ENCODE measurements at regions not wholly inside any gene's neighbourhood (a gene's known extent, or its start where the extent isn't known, plus 50 kb on each side); places are given as distances from the start of the nearest gene placed in this dataset.

- no peak for ATAC-seq
- FAIRE-seq = no peak
- TF ChIP-seq KLF9 (CRISPR knock-in tag; IDR thresholded peaks at IDR 0.05; ENCODE audit: low read depth) (no peak), PRMT3 (CRISPR knock-in tag; IDR thresholded peaks at IDR 0.05; ENCODE audit: borderline replicate concordance, low read depth) (no peak), TFE3 (CRISPR knock-in tag; IDR thresholded peaks at IDR 0.05) (no peak), U2AF1 (optimal IDR thresholded peaks at IDR 0.05; ENCODE audit: low read depth, low read length) (no peak), FOXO1 (CRISPR knock-in tag; IDR thresholded peaks at IDR 0.05) (no peak), JUN (CRISPR knock-in tag; IDR thresholded peaks at IDR 0.05) (no peak), GPN1 (CRISPR knock-in tag; IDR thresholded peaks at IDR 0.05; ENCODE audit: borderline replicate concordance) (no peak), TBL1XR1 (IDR thresholded peaks at IDR 0.05; ENCODE audit: borderline replicate concordance, low read length, partially characterized antibody) (no peak), KLF12 (CRISPR knock-in tag; IDR thresholded peaks at IDR 0.05; ENCODE audit: borderline replicate concordance) (no peak)
- intact Hi-C loops (cut with micrococcal nuclease; ENCODE audit: unreplicated experiment) (no loop called here), in situ Hi-C loops (cut with HindIII; ENCODE audit: extremely low pct_ligation_motif_present, low pct_unique_long_range_greater_than_20kb) (no loop called here)
- Histone ChIP-seq H3K4me2 (ENCODE audit: low read depth, low read length) (no peak overlapping the region), H3K36me3 (replicated peaks in 1 of 2; ENCODE audit: control insufficient read depth in 1 of 2, insufficient read depth in 2 of 2, low read length in 2 of 2) (no peaks in the 10 kb centered on the region), H4K20me1 (ENCODE audit: insufficient read depth, low read length) (no peaks in the 10 kb centered on the region), H3K4me1 (ENCODE audit: insufficient read depth, low read length) (no peaks in the 10 kb centered on the region), H3K4me3 (replicated peaks in 1 of 3; ENCODE audit: insufficient read depth in 1 of 3, low read depth in 2 of 3, low read length in 3 of 3) (no peak overlapping the region), H3K9ac (ENCODE audit: insufficient read depth, low read depth, low read length) (no peak overlapping the region), H3K27ac (ENCODE audit: extremely low read length, insufficient read depth, low read length) (no peak overlapping the region), H3K9me3 (ENCODE audit: low read length) (peaks cover 62% of the 10 kb centered on the region), H3K27me3 (ENCODE audit: control insufficient read depth in 1 of 2, insufficient read depth in 2 of 2, low read length in 2 of 2) (no peaks in the 10 kb centered on the region), H2AFZ (ENCODE audit: low read length) (no peak overlapping the region), H3K79me2 (ENCODE audit: insufficient read depth, low read length) (no peaks in the 10 kb centered on the region)
- ChIA-PET POLR2A (no interaction called here), CTCF (ENCODE audit: low intra/inter-chr PET ratio, low total read pairs) (no interaction called here)
- no peak for DNase-seq (ENCODE audit: low spot score)
- BruUV-seq (replicated peaks) = no TSS peak
Measured at GRCh38 chr16:59848296-59848695, 1114.2 kb upstream of the GOT2 start.

- BruUV-seq (replicated peaks) = no TSS peak
- Histone ChIP-seq H3K4me3 (replicated peaks in 1 of 3; ENCODE audit: insufficient read depth in 1 of 3, low read depth in 2 of 3, low read length in 3 of 3) (no peak overlapping the region), H3K79me2 (ENCODE audit: insufficient read depth, low read length) (no peaks in the 10 kb centered on the region), H3K9me3 (ENCODE audit: low read length) (peaks cover 64% of the 10 kb centered on the region), H3K27ac (ENCODE audit: extremely low read length, insufficient read depth, low read length) (no peak overlapping the region), H3K27me3 (ENCODE audit: control insufficient read depth in 1 of 2, insufficient read depth in 2 of 2, low read length in 2 of 2) (no peaks in the 10 kb centered on the region), H3K4me2 (ENCODE audit: low read depth, low read length) (no peak overlapping the region), H4K20me1 (ENCODE audit: insufficient read depth, low read length) (no peaks in the 10 kb centered on the region), H3K9ac (ENCODE audit: insufficient read depth, low read depth, low read length) (no peak overlapping the region), H3K4me1 (ENCODE audit: insufficient read depth, low read length) (no peaks in the 10 kb centered on the region), H3K36me3 (replicated peaks in 1 of 2; ENCODE audit: control insufficient read depth in 1 of 2, insufficient read depth in 2 of 2, low read length in 2 of 2) (no peaks in the 10 kb centered on the region), H2AFZ (ENCODE audit: low read length) (no peak overlapping the region)
- 59% methylated on average over 3 of the region's 3 CpGs for WGBS (ENCODE audit: low lambda C conversion rate)
- no peak for DNase-seq (ENCODE audit: low spot score)
- POLR2A ChIA-PET = no interaction called here
- no peak for ATAC-seq
- FAIRE-seq = no peak
- in situ Hi-C loops (cut with HindIII; ENCODE audit: extremely low pct_ligation_motif_present, low pct_unique_long_range_greater_than_20kb) = no loop called here
- CTCF ChIA-PET (ENCODE audit: low intra/inter-chr PET ratio, low total read pairs) = no interaction called here
- intact Hi-C loops (cut with micrococcal nuclease; ENCODE audit: unreplicated experiment) = no loop called here
- TF ChIP-seq ZNF138 (CRISPR knock-in tag; IDR thresholded peaks at IDR 0.05; ENCODE audit: low read depth) = no peak
- no peak for TF ChIP-seq TP53 (CRISPR knock-in tag; conservative IDR thresholded peaks at IDR 0.05)
- no peak for TF ChIP-seq CEBPG (CRISPR knock-in tag; IDR thresholded peaks at IDR 0.05)
- TF ChIP-seq FOXJ3 (CRISPR knock-in tag; IDR thresholded peaks at IDR 0.05; ENCODE audit: borderline replicate concordance) = no peak
- no peak for TF ChIP-seq KAT7 (CRISPR knock-in tag; IDR thresholded peaks at IDR 0.05; ENCODE audit: borderline replicate concordance)
- TF ChIP-seq ZNF713 (CRISPR knock-in tag; IDR thresholded peaks at IDR 0.05) = no peak
- TF ChIP-seq RFX5 (IDR thresholded peaks at IDR 0.05; ENCODE audit: low read depth, low read length) = no peak
- no peak for TF ChIP-seq SRSF4 (IDR thresholded peaks at IDR 0.05; ENCODE audit: low read depth, low read length, poor library complexity, severe bottlenecking)
Measured at GRCh38 chr16:59840169-59840568, 1106.1 kb upstream of the GOT2 start.

Data from HepG2 (cell line).